Subcutaneous abdominal adipose tissue (tissue), 5 donors: ENCODE measurements at regions not wholly inside any gene's neighbourhood (a gene's known extent, or its start where the extent isn't known, plus 50 kb on each side); places are given as distances from the start of the nearest gene placed in this dataset.

Experiments used
- H3K27ac ChIP-seq: one replicate; pipeline ENCODE4 v1.7.0; 2013; ENCODE audit warnings: low read depth, mild to moderate bottlenecking, inconsistent platforms, low read length, moderate library complexity
- H3K27me3 ChIP-seq, 5 donors: one replicate each; pipeline ENCODE4 v1.7.0; 2013; ENCODE audit warnings: low read length in 5 of 5, inconsistent platforms in 1 of 5; ENCODE audit not compliant: control insufficient read depth in 5 of 5, insufficient read depth in 4 of 5
- H3K36me3 ChIP-seq, 5 donors: one replicate each; pipeline ENCODE4 v1.7.0; 2013; ENCODE audit warnings: low read length in 5 of 5; ENCODE audit not compliant: control insufficient read depth in 5 of 5, insufficient read depth in 5 of 5
- H3K4me1 ChIP-seq, 5 donors: one replicate each; pipeline ENCODE4 v1.7.0; 2013; ENCODE audit warnings: low read length in 5 of 5, mild to moderate bottlenecking in 3 of 5, moderate library complexity in 1 of 5; ENCODE audit not compliant: control insufficient read depth in 5 of 5, insufficient read depth in 5 of 5
- H3K4me3 ChIP-seq, 5 donors: one replicate each; pipeline ENCODE4 v1.7.0; 2013; ENCODE audit warnings: low read length in 5 of 5, low read depth in 1 of 5
- H3K9ac ChIP-seq, 5 donors: one replicate each; pipeline ENCODE4 v1.7.0; 2013; ENCODE audit warnings: low read length in 5 of 5, mild to moderate bottlenecking in 4 of 5, moderate library complexity in 3 of 5
- H3K9me3 ChIP-seq, 5 donors: one replicate each; pipeline ENCODE4 v1.7.0; 2013; ENCODE audit warnings: low read length in 5 of 5; ENCODE audit not compliant: control insufficient read depth in 5 of 5
- donor health status: healthy.
- donor health status: healthy.
- donor health status: healthy.
- donor health status: healthy.
- donor health status: healthy.

DNA sequence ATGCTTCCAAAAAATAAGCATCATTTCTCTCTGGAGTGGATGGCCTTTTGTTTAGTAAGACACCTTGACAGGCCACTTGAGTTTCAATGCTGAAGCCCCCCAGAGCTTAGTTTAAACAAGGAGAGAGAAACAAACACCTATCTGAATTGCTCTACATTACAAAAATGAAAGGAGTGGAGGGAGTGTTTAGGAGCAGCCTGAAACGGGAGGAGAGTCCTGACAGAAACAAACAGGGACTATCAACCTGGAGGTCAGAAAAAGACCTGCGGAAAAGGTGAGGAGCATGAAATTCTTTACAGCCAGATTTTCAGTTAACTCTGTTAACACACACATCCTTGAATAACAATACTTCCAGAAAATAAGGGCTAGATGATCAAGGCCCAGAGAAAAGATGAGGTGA, 126.2 kb downstream of the NR4A2 start:
- no peaks in the 10 kb centered on the region for H3K9me3 ChIP-seq
- no peaks in the 10 kb centered on the region for H3K27me3 ChIP-seq
- H3K4me1 ChIP-seq: no peaks in the 10 kb centered on the region
- no peak overlapping the region for H3K9ac ChIP-seq
- H3K27ac ChIP-seq: no peak overlapping the region
- no peak overlapping the region for H3K4me3 ChIP-seq
- H3K36me3 ChIP-seq: no peaks in the 10 kb centered on the region

DNA sequence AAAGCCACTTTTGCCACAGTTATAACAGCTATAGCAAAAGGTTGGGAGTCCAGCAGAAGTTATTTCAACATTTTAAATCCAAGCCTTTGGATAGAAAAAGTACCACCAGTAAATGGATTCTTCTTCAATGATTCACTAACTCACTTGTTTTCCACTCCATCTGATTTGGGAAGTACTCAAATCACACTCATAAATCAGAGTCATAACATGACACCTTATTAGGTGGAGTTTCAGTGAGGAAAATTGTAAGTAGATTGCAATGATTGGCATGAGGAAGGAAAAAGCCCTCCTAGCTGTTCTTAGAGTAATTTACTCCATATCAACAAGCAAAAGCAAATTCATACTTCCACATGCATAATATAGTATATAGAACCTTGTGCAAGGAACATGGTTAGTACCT, 132.9 kb downstream of the NR4A2 start:
- Histone ChIP-seq H3K9me3 (no peaks in the 10 kb centered on the region), H3K36me3 (no peaks in the 10 kb centered on the region), H3K4me1 (no peaks in the 10 kb centered on the region), H3K27me3 (no peaks in the 10 kb centered on the region), H3K27ac (no peak overlapping the region), H3K9ac (no peak overlapping the region), H3K4me3 (no peak overlapping the region)

DNA sequence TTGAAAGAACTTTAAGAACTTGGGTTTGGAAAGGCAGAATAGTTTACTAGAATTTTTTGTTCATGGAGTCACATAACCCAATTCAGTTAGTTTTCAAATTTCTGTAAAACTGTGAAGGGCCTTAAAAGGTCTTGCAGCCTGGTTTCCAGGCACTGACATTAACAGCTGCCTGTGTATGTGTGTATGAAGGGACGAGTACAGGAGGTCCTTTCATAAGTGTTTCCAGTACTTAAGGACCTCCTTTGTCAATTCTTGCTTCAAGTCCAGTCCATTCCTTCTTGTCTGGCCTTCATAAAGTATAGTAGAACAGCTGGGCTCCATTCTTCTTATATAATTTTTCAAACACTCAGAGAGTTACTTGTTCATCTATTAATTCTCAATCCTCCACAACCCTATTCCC, 136.5 kb downstream of the NR4A2 start:
- Histone ChIP-seq H3K9ac (no peak overlapping the region), H3K4me3 (no peak overlapping the region), H3K27me3 (no peaks in the 10 kb centered on the region), H3K9me3 (no peaks in the 10 kb centered on the region), H3K4me1 (no peaks in the 10 kb centered on the region), H3K27ac (no peak overlapping the region), H3K36me3 (no peaks in the 10 kb centered on the region)

DNA sequence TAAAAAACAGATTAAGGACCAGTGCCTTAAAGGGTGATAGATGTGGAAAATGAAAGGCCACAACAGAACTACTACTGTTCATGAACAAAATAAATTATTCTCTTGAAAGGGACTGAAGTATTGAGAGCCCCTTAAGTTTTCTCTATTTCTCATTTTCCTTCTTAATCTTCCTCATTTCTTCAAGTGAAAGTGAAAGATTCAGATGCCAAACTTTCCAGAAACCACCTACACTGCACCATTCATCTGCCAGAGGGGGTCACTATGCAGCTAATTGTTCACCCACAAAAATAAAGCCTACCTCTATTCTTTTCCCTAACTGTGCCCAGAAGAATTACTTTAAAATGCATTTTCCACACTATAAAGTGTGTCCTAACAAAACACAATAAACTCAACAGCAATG, 140.1 kb downstream of the NR4A2 start:
- Histone ChIP-seq H3K4me3 (no peak overlapping the region), H3K9ac (no peak overlapping the region), H3K36me3 (no peaks in the 10 kb centered on the region), H3K27ac (no peak overlapping the region), H3K9me3 (no peaks in the 10 kb centered on the region), H3K4me1 (no peaks in the 10 kb centered on the region), H3K27me3 (no peaks in the 10 kb centered on the region)

DNA sequence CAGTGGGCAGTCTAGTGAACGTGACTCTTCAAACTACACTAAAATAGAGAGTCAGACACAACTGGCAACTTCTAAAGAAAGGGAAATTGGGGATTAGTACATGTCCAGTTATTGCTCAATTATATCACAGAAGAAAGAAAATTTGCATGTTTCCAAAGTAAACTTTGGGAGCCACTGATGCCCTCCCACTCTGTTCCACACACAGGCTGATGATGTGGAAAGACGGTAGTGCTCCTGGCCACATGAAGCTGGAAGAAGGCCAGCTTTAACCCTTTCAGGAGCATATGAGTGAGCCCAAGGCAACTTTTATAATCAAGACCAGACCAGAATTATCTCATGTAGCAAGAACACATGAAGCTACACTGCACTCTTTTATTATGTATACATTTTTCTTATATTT, 141.0 kb downstream of the NR4A2 start:
- Histone ChIP-seq H3K27me3 (no peaks in the 10 kb centered on the region), H3K36me3 (no peaks in the 10 kb centered on the region), H3K9ac (no peak overlapping the region), H3K27ac (no peak overlapping the region), H3K9me3 (no peaks in the 10 kb centered on the region), H3K4me1 (no peaks in the 10 kb centered on the region), H3K4me3 (no peak overlapping the region)

DNA sequence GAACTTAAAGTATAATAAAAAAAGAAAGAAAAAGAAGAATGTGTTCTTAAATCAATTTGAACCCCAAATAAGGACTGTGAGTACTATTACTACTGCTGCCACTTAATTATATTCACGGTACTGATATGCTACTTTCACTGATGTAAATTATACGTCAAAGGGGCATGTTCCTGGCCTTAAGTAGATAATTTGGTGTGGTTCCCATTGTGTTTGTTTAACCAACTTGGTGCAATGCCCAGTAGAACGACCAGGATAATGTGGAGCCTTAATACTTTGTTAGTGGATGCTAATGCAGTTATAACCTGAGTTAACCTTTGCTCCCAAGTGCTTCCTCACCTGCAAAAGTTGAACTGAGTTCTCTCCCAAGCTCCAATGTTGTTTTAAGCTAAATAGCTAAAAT, 142.0 kb downstream of the NR4A2 start:
- H3K9ac ChIP-seq: no peak overlapping the region
- no peaks in the 10 kb centered on the region for H3K27me3 ChIP-seq
- H3K4me1 ChIP-seq: no peaks in the 10 kb centered on the region
- H3K4me3 ChIP-seq: no peak overlapping the region
- no peaks in the 10 kb centered on the region for H3K9me3 ChIP-seq
- H3K27ac ChIP-seq: no peak overlapping the region
- H3K36me3 ChIP-seq: no peaks in the 10 kb centered on the region

DNA sequence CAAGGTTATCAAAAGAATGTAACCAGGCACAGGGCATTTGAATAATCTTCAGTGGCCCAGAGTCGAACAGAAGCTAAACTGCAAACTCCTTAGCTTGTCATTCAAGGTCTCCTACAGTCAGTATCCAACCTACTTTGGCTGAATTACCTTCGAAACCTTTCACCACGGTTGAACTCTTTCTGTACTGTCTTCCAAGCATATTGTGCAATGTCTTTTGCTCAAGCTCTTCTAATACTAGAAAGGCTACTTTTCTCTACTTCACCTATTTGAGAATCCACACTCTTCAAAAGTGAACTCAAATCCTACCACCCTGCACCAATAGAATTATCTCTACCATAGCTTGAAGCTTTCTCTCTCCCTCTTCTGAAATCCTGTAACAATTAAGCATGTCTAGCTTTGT, 142.9 kb downstream of the NR4A2 start:
- Histone ChIP-seq H3K36me3 (no peaks in the 10 kb centered on the region), H3K9me3 (no peaks in the 10 kb centered on the region), H3K27me3 (no peaks in the 10 kb centered on the region), H3K4me3 (no peak overlapping the region), H3K27ac (no peak overlapping the region), H3K4me1 (no peaks in the 10 kb centered on the region), H3K9ac (no peak overlapping the region)

DNA sequence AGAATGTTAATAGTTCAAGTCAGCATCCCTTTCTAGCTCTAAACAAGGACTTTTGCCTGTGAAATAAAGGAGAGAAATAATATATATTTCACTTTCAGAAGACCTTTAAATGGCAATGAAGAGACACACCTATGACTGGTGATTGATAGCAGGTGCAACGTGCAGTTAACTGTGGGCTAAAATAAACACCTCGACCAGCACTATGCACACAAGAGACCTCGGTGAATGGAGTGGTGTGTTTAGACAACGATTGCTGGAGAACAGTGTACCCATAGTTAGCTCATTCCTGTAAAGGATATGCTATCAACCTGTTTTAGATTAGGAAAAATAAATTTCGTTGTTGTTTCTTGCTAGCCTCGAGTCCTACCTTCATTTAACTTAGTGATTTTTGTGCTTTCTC, 143.4 kb downstream of the NR4A2 start:
- no peaks in the 10 kb centered on the region for H3K4me1 ChIP-seq
- no peak overlapping the region for H3K4me3 ChIP-seq
- no peak overlapping the region for H3K9ac ChIP-seq
- H3K27me3 ChIP-seq: no peaks in the 10 kb centered on the region
- H3K27ac ChIP-seq: no peak overlapping the region
- H3K9me3 ChIP-seq: no peaks in the 10 kb centered on the region
- no peaks in the 10 kb centered on the region for H3K36me3 ChIP-seq

DNA sequence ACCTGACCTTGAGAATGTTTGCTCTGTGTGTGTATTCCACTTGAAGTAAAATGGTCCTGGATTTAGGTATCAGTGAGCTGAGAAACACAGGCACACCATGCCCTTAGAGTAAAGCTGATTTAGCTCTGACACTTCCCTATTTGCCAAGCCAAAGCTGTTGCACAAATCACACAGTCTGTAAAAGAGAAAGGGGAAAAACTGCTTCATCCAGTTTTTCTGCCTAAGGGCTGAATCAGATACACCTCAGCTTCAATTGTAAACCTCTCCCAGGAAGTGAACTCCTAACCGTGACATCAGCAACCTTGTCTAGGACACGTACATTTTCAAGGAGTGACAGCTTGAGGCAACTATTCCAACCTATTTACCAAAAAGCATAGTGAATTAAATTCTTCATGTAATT, 150.4 kb downstream of the NR4A2 start:
- Histone ChIP-seq H3K9me3 (no peaks in the 10 kb centered on the region), H3K27me3 (no peaks in the 10 kb centered on the region), H3K4me1 (no peaks in the 10 kb centered on the region), H3K27ac (no peak overlapping the region), H3K9ac (no peak overlapping the region), H3K4me3 (no peak overlapping the region), H3K36me3 (no peaks in the 10 kb centered on the region)

DNA sequence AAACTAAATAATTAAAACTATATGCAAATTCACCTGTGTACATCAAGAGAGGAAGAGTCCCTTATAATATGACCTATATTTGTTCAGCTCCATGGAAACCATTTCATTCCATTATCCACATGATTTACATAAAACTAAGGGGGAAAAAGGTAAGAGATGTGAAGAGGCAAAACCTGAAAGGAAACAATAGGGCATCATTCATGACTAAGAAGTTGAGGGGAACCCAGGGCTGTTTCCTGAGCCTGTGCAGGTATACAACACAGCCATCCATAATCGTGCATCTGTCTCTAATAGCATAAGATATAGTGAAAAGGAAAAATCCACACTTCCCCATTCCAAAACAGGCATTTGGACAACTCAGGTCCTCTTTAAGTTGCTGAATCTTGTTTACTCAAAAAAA, 151.3 kb downstream of the NR4A2 start:
- Histone ChIP-seq H3K27ac (no peak overlapping the region), H3K9ac (no peak overlapping the region), H3K4me3 (no peak overlapping the region), H3K4me1 (no peaks in the 10 kb centered on the region), H3K36me3 (no peaks in the 10 kb centered on the region), H3K27me3 (no peaks in the 10 kb centered on the region), H3K9me3 (no peaks in the 10 kb centered on the region)

DNA sequence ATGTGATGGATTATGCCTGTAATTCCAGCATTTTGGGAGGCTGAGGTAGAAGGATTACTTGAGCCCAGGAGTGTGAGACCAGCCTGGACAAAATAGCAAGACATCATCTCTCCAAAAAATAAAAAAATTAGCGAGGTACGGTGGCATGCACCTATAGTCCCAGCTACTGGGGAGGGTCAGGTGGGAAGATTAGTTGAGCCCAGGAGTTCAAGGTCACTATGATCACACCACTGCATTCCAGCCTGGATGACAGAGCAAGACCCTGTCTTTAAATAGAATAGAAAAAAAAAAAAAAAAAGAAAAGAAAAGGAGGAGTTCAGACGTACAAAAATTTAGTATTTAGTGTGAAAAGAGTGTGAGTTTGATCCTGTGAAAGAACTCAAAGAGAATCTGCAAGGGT, 154.9 kb downstream of the NR4A2 start:
- no peak overlapping the region for H3K4me3 ChIP-seq
- H3K9ac ChIP-seq: no peak overlapping the region
- H3K36me3 ChIP-seq: no peaks in the 10 kb centered on the region
- H3K27ac ChIP-seq: no peak overlapping the region
- H3K27me3 ChIP-seq: no peaks in the 10 kb centered on the region
- no peaks in the 10 kb centered on the region for H3K9me3 ChIP-seq
- peaks cover 0 to 2% (median 0%) of the 10 kb centered on the region in 5 donors for H3K4me1 ChIP-seq
